ENCODE measurements at regions not wholly inside any gene's neighbourhood (a gene's known extent, or its start where the extent isn't known, plus 50 kb on each side); places are given as distances from the start of the nearest gene placed in this dataset.

DNA sequence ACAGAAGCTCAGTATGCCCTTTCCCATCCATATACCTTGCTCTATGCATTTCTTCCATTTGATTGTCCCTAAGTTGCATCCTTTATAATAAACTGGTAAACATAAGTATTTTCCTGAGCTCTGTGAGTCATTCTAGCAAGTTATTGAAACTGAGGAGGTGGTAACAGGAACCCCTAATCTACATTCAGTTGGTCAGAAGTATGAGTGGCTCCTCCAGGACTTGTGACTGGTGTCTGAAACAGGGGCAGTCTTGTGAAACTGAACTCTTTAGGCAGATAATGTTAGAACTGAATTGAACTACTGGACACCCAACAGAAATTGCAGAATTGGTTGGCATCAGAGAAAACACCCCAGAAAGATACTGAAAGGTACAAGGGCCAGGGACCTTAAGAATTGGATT lies 133.1 kb upstream of the POU5F2 start:
- no peak for TF ChIP-seq POLR2A (IDR thresholded peaks at IDR 0.05)
- TF ChIP-seq, protein P1, sequence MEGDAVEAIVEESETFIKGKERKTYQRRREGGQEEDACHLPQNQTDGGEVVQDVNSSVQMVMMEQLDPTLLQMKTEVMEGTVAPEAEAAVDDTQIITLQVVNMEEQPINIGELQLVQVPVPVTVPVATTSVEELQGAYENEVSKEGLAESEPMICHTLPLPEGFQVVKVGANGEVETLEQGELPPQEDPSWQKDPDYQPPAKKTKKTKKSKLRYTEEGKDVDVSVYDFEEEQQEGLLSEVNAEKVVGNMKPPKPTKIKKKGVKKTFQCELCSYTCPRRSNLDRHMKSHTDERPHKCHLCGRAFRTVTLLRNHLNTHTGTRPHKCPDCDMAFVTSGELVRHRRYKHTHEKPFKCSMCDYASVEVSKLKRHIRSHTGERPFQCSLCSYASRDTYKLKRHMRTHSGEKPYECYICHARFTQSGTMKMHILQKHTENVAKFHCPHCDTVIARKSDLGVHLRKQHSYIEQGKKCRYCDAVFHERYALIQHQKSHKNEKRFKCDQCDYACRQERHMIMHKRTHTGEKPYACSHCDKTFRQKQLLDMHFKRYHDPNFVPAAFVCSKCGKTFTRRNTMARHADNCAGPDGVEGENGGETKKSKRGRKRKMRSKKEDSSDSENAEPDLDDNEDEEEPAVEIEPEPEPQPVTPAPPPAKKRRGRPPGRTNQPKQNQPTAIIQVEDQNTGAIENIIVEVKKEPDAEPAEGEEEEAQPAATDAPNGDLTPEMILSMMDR (IDR thresholded peaks at IDR 0.05) = no peak
